HepG2 (cell line): ENCODE measurements at regions not wholly inside any gene's neighbourhood (a gene's known extent, or its start where the extent isn't known, plus 50 kb on each side); places are given as distances from the start of the nearest gene placed in this dataset.
A peak's percentile ranks its signal among the peaks of the same experiment; 100 is the strongest.

Experiments
- ATAC-seq: fragments of 200-7000 bp; cut with Tn5 transposase; 3 replicates; pipeline ENCODE4 v1.9.1; 2020; ENCODE audit warnings: mild to moderate bottlenecking, moderate library complexity
- BruUV-seq: library from RNA; stranded (reverse); fragments of 400-500 nt; replicated peaks from 2 replicates; lab custom pipeline; 2021; lab: Mats Ljungman, UMichigan
- CTCF ChIA-PET: fragments of 300-600 bp; formaldehyde crosslinking; extraction: SDS; loops from one replicate; lab custom pipeline; 2021; ENCODE audit warnings: low total read pairs, inconsistent platforms, low intra/inter-chr PET ratio; lab: Yijun Ruan, JAX
- POLR2A ChIA-PET: fragments of 350-600 bp; sonication (Branson Sonifier 250); formaldehyde crosslinking; loops from one replicate; lab custom pipeline; 2020; ENCODE audit warnings: antibody characterized with exemption, inconsistent platforms; lab: Yijun Ruan, JAX
- DNase-seq: peaks from one replicate; pipeline ENCODE4 v3.0.0-alpha.2; 2015; ENCODE audit warnings: low spot score
- FAIRE-seq: peaks from 3 replicates; lab custom pipeline; 2011; peaks lifted over from hg19 to GRCh38; lab: Jason Lieb, UNC
- H2AFZ ChIP-seq: one replicate; pipeline ENCODE4 v1.6.1; 2011; ENCODE audit warnings: low read length, inconsistent platforms
- H3K27ac ChIP-seq: fragments of 300-600 bp; 3 replicates; pipeline ENCODE4 v1.8.0; 2011; ENCODE audit warnings: mixed run types, mild to moderate bottlenecking, mixed read lengths, low read length, inconsistent platforms; ENCODE audit not compliant: insufficient read depth; ENCODE audit errors: extremely low read length
- H3K27me3 ChIP-seq, 2 experiments: fragments of 200-600 bp in 1 of 2; 2 replicates in 1 of 2; 3 replicates in 1 of 2; pipeline versions ENCODE4 v1.6.0 to v1.8.0; 2011; ENCODE audit warnings: low read length in 2 of 2, mild to moderate bottlenecking in 2 of 2, moderate library complexity in 2 of 2, inconsistent platforms in 1 of 2; ENCODE audit not compliant: insufficient read depth in 2 of 2, control insufficient read depth in 1 of 2
- H3K36me3 ChIP-seq, 2 experiments: fragments of 200-600 bp in 1 of 2; replicated peaks in 1 of 2; 2 replicates in 1 of 2; 3 replicates in 1 of 2; pipeline versions ENCODE4 v1.5.1 to v1.8.0; 2011; ENCODE audit warnings: low read length in 2 of 2, inconsistent platforms in 1 of 2; ENCODE audit not compliant: insufficient read depth in 2 of 2, control insufficient read depth in 1 of 2
- H3K4me1 ChIP-seq: 2 replicates; pipeline ENCODE4 v1.5.1; 2012; ENCODE audit warnings: low read length, inconsistent platforms; ENCODE audit not compliant: insufficient read depth
- H3K4me2 ChIP-seq: 2 replicates; pipeline ENCODE4 v1.6.0; 2011; ENCODE audit warnings: low read depth, low read length, inconsistent platforms
- H3K4me3 ChIP-seq, 3 experiments: fragments of 200-600 bp in 1 of 3; sonication (generic), shearing (Covaris generic) in 1 of 3; replicated peaks in 1 of 3; 2 replicates each; pipeline ENCODE4 v1.5.1; 2011 to 2016; ENCODE audit warnings: low read length in 3 of 3, inconsistent platforms in 2 of 3, low read depth in 2 of 3, mild to moderate bottlenecking in 2 of 3, control low read depth in 1 of 3, mixed read lengths in 1 of 3; ENCODE audit not compliant: insufficient read depth in 1 of 3
- H3K79me2 ChIP-seq: one replicate; pipeline ENCODE4 v1.6.1; 2011; ENCODE audit warnings: low read length, inconsistent platforms; ENCODE audit not compliant: insufficient read depth
- H3K9ac ChIP-seq: 2 replicates; pipeline ENCODE4 v1.6.0; 2011; ENCODE audit warnings: mild to moderate bottlenecking, low read depth, low read length, inconsistent platforms; ENCODE audit not compliant: insufficient read depth
- H3K9me3 ChIP-seq: 2 replicates; pipeline ENCODE4 v1.5.1; 2012; ENCODE audit warnings: mild to moderate bottlenecking, low read length
- H4K20me1 ChIP-seq: 2 replicates; pipeline ENCODE4 v1.6.0; 2011; ENCODE audit warnings: inconsistent platforms, mild to moderate bottlenecking, low read length, moderate library complexity; ENCODE audit not compliant: insufficient read depth
- ATF7 ChIP-seq, 2 experiments: fragments of 450-650 bp in 1 of 2; sonication (generic) in 1 of 2; formaldehyde crosslinking in 1 of 2; IDR thresholded peaks; 2 replicates each; pipeline versions ENCODE4 v1.4.0 to v1.6.1; 2016 to 2020; ENCODE audit warnings: antibody characterized with exemption in 1 of 2, mild to moderate bottlenecking in 1 of 2, missing genetic modification reagents in 1 of 2
- CHD4 ChIP-seq: fragments of 200-600 bp; sonication (generic); IDR thresholded peaks from 2 replicates; pipeline ENCODE4 v1.7.0; 2017; ENCODE audit warnings: mild to moderate bottlenecking, low read length, borderline replicate concordance
- GTF2F1 ChIP-seq: fragments of 150-350 bp; IDR thresholded peaks from 2 replicates; pipeline ENCODE4 v1.6.1; 2014; ENCODE audit warnings: low read length
- KLF13 ChIP-seq: sonication (generic); formaldehyde crosslinking; IDR thresholded peaks from 2 replicates; pipeline ENCODE4 v1.4.0; 2020; ENCODE audit warnings: mild to moderate bottlenecking, missing genetic modification reagents
- KMT2A ChIP-seq: sonication (generic); formaldehyde crosslinking; IDR thresholded peaks from 2 replicates; pipeline ENCODE4 v1.4.0; 2020; ENCODE audit warnings: missing genetic modification reagents
- MED13 ChIP-seq: sonication (generic); formaldehyde crosslinking; IDR thresholded peaks from 2 replicates; pipeline ENCODE4 v1.5.0; 2020; ENCODE audit warnings: missing genetic modification reagents
- MTA1 ChIP-seq: sonication (generic); formaldehyde crosslinking; IDR thresholded peaks from 2 replicates; pipeline ENCODE4 v1.4.0; 2020; ENCODE audit warnings: missing genetic modification reagents, mild to moderate bottlenecking, borderline replicate concordance
- NCOA5 ChIP-seq: sonication (generic); formaldehyde crosslinking; IDR thresholded peaks from 2 replicates; pipeline ENCODE4 v1.4.0; 2020; ENCODE audit warnings: missing genetic modification reagents
- POLR2A ChIP-seq, 2 experiments: IDR thresholded peaks; 2 replicates each; pipeline ENCODE4 v1.6.1; 2011; ENCODE audit warnings: low read depth in 2 of 2, low read length in 2 of 2, mild to moderate bottlenecking in 1 of 2, moderate library complexity in 1 of 2; ENCODE audit not compliant: insufficient read depth in 1 of 2
- RORA ChIP-seq: sonication (generic); formaldehyde crosslinking; IDR thresholded peaks from 2 replicates; pipeline ENCODE4 v1.5.0; 2020; ENCODE audit warnings: mild to moderate bottlenecking, missing genetic modification reagents, moderate library complexity
- ZNF121 ChIP-seq: sonication (generic); formaldehyde crosslinking; IDR thresholded peaks from 2 replicates; pipeline ENCODE4 v1.5.0; 2020; ENCODE audit warnings: mild to moderate bottlenecking, missing genetic modification reagents
- ZNF326 ChIP-seq: sonication (generic); formaldehyde crosslinking; IDR thresholded peaks from 2 replicates; pipeline ENCODE4 v1.4.0; 2020; ENCODE audit warnings: missing genetic modification reagents, borderline replicate concordance
- ZNF510 ChIP-seq: sonication (generic); formaldehyde crosslinking; IDR thresholded peaks from 2 replicates; pipeline ENCODE4 v1.4.0; 2020; ENCODE audit warnings: low read depth, mild to moderate bottlenecking, missing genetic modification reagents
- ZNF598 ChIP-seq: sonication (generic); formaldehyde crosslinking; IDR thresholded peaks from 2 replicates; pipeline ENCODE4 v1.5.1; 2020; ENCODE audit warnings: mild to moderate bottlenecking, missing genetic modification reagents, borderline replicate concordance
- ZNF607 ChIP-seq: sonication (generic); formaldehyde crosslinking; IDR thresholded peaks from 2 replicates; pipeline ENCODE4 v1.5.1; 2020; ENCODE audit warnings: missing genetic modification reagents, mild to moderate bottlenecking, borderline replicate concordance
- ZNF75D ChIP-seq: sonication (generic); formaldehyde crosslinking; IDR thresholded peaks from 2 replicates; pipeline ENCODE4 v1.8.1; 2023; ENCODE audit warnings: missing genetic modification reagents, mild to moderate bottlenecking, borderline replicate concordance
- ZNF839 ChIP-seq: sonication (generic); formaldehyde crosslinking; IDR thresholded peaks from 2 replicates; pipeline ENCODE4 v1.4.0; 2020; ENCODE audit warnings: missing genetic modification reagents, mild to moderate bottlenecking, borderline replicate concordance
- WGBS: methylation state at CpG from one replicate; pipeline ENCODE4 v1.1.6; 2017; ENCODE audit warnings: low lambda C conversion rate; 5-methylcytosine and 5-hydroxymethylcytosine counted together
- in situ Hi-C: cut with HindIII; loops from 2 replicates; pipeline ENCODE4 v1.10.0; 2017; ENCODE audit warnings: low pct_unique_long_range_greater_than_20kb; ENCODE audit not compliant: extremely low pct_ligation_motif_present
- intact Hi-C: fragments of 100-400 bp; cut with micrococcal nuclease; formaldehyde crosslinking; loops from one replicate; pipeline ENCODE4 v1.10.0; 2022; ENCODE audit not compliant: unreplicated experiment
- TF ChIP-seq, protein P1 (sequence below): sonication (generic); formaldehyde crosslinking; IDR thresholded peaks from 2 replicates; pipeline ENCODE4 v1.4.0; 2020; ENCODE audit warnings: mild to moderate bottlenecking, missing genetic modification reagents
- TF ChIP-seq, protein P2 (sequence below), 2 experiments: IDR thresholded peaks; 2 replicates each; pipeline ENCODE4 v1.6.1; 2011 to 2012; ENCODE audit warnings: low read length in 2 of 2, borderline replicate concordance in 1 of 2, low read depth in 1 of 2, mild to moderate bottlenecking in 1 of 2, moderate library complexity in 1 of 2
- TF ChIP-seq, protein P3 (sequence below): sonication (generic); formaldehyde crosslinking; IDR thresholded peaks from 2 replicates; pipeline ENCODE4 v1.8.1; 2022; ENCODE audit warnings: low read depth, mild to moderate bottlenecking, missing genetic modification reagents

DNA sequence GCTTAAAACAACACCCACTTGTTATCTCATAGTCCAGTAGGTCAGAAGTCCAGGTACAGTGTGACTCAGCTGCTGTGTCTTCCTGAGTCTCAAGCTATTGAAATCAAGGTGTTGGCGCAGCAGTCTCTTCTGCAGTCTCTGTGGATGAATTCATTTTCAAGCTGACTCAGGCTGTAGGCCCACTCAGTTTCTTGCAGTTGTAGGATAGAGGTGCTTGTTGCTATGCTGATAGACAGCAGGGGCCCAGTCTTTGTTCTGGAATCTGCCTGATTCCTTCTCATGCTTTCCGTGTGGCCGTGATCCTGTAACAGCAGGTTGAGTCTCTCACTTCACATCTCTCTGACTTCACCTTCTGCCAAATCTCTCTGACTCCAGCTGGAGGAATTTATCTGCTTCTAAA is 400.4 kb upstream of the POM121L12 start:
- Histone ChIP-seq H4K20me1 (no peaks in the 10 kb centered on the region), H3K36me3 (no peaks in the 10 kb centered on the region), H3K27me3 (no peaks in the 10 kb centered on the region), H3K9ac (no peak overlapping the region), H3K27ac (no peak overlapping the region), H3K9me3 (peaks cover 48% of the 10 kb centered on the region), H2AFZ (peak overlapping the region; percentile 15), H3K4me3 (no peak overlapping the region), H3K4me2 (no peak overlapping the region), H3K4me1 (no peaks in the 10 kb centered on the region), H3K79me2 (no peaks in the 10 kb centered on the region)
- in situ Hi-C loops (no loop called here), intact Hi-C loops (no loop called here)
- CTCF ChIA-PET, result no interaction called here
- BruUV-seq, result no TSS peak
- WGBS, result 19% methylated on average over 3 of the region's 3 CpGs
- TF ChIP-seq ZNF510, result no peak
- no peak for TF ChIP-seq KMT2A (CRISPR knock-in tag)
- TF ChIP-seq ZNF839 (CRISPR knock-in tag), result no peak
- no peak for TF ChIP-seq GTF2F1
- TF ChIP-seq ZNF598, result no peak
- TF ChIP-seq, protein P1, sequence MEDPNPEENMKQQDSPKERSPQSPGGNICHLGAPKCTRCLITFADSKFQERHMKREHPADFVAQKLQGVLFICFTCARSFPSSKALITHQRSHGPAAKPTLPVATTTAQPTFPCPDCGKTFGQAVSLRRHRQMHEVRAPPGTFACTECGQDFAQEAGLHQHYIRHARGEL (CRISPR knock-in tag), result no peak
- TF ChIP-seq ATF7 (IDR thresholded peaks at IDR 0.05), result no peak
- no peak for TF ChIP-seq ATF7 (CRISPR knock-in tag; IDR thresholded peaks at IDR 0.05)
- TF ChIP-seq ZNF121, result no peak
- TF ChIP-seq, protein P2, sequence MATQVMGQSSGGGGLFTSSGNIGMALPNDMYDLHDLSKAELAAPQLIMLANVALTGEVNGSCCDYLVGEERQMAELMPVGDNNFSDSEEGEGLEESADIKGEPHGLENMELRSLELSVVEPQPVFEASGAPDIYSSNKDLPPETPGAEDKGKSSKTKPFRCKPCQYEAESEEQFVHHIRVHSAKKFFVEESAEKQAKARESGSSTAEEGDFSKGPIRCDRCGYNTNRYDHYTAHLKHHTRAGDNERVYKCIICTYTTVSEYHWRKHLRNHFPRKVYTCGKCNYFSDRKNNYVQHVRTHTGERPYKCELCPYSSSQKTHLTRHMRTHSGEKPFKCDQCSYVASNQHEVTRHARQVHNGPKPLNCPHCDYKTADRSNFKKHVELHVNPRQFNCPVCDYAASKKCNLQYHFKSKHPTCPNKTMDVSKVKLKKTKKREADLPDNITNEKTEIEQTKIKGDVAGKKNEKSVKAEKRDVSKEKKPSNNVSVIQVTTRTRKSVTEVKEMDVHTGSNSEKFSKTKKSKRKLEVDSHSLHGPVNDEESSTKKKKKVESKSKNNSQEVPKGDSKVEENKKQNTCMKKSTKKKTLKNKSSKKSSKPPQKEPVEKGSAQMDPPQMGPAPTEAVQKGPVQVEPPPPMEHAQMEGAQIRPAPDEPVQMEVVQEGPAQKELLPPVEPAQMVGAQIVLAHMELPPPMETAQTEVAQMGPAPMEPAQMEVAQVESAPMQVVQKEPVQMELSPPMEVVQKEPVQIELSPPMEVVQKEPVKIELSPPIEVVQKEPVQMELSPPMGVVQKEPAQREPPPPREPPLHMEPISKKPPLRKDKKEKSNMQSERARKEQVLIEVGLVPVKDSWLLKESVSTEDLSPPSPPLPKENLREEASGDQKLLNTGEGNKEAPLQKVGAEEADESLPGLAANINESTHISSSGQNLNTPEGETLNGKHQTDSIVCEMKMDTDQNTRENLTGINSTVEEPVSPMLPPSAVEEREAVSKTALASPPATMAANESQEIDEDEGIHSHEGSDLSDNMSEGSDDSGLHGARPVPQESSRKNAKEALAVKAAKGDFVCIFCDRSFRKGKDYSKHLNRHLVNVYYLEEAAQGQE (IDR thresholded peaks at IDR 0.05; ENCODE audit: borderline replicate concordance in 1 of 2, low read depth in 1 of 2, low read length in 2 of 2), result no peak
- TF ChIP-seq, protein P3, sequence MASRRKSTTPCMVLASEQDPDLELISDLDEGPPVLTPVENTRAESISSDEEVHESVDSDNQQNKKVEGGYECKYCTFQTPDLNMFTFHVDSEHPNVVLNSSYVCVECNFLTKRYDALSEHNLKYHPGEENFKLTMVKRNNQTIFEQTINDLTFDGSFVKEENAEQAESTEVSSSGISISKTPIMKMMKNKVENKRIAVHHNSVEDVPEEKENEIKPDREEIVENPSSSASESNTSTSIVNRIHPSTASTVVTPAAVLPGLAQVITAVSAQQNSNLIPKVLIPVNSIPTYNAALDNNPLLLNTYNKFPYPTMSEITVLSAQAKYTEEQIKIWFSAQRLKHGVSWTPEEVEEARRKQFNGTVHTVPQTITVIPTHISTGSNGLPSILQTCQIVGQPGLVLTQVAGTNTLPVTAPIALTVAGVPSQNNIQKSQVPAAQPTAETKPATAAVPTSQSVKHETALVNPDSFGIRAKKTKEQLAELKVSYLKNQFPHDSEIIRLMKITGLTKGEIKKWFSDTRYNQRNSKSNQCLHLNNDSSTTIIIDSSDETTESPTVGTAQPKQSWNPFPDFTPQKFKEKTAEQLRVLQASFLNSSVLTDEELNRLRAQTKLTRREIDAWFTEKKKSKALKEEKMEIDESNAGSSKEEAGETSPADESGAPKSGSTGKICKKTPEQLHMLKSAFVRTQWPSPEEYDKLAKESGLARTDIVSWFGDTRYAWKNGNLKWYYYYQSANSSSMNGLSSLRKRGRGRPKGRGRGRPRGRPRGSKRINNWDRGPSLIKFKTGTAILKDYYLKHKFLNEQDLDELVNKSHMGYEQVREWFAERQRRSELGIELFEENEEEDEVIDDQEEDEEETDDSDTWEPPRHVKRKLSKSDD (CRISPR knock-in tag), result no peak
- TF ChIP-seq ZNF326 (CRISPR knock-in tag), result no peak
- no peak for TF ChIP-seq CHD4
- no peak for TF ChIP-seq RORA (CRISPR knock-in tag)
- no peak for TF ChIP-seq NCOA5 (CRISPR knock-in tag)
- no peak for TF ChIP-seq MED13 (CRISPR knock-in tag)
- TF ChIP-seq MTA1 (CRISPR knock-in tag), result no peak
- TF ChIP-seq POLR2A (IDR thresholded peaks at IDR 0.05; ENCODE audit: insufficient read depth in 1 of 2, low read depth in 2 of 2, low read length in 2 of 2), result no peak
- TF ChIP-seq ZNF75D (CRISPR knock-in tag), result no peak
- no peak for TF ChIP-seq ZNF607 (CRISPR knock-in tag)
- no peak for TF ChIP-seq KLF13
- POLR2A ChIA-PET, result no interaction called here
- FAIRE-seq, result no peak
- no peak for DNase-seq
- ATAC-seq, result peak; percentile 40; the same call in 1 of the 3 replicates
